ENCODE measurements at regions not wholly inside any gene's neighbourhood (a gene's known extent, or its start where the extent isn't known, plus 50 kb on each side); places are given as distances from the start of the nearest gene placed in this dataset.

- FAIRE-seq (no peak), DNase-seq (ENCODE audit: low read depth, low spot score) (no peak)
- ChIA-PET POLR2A (no interaction called here), CTCF (interaction anchor here (0.8 kb wide), 1 partner anchor 281 kb away, joined by 3 read pairs; no protein-coding TSS in a partner anchor)
- Histone ChIP-seq H3K4me2 (ENCODE audit: insufficient read depth, low read length) (no peak overlapping the region), H3K79me2 (ENCODE audit: control insufficient read depth, insufficient read depth, low read length) (no peaks in the 10 kb centered on the region), H2AFZ (ENCODE audit: low read depth, low read length) (no peak overlapping the region), H3K9ac (replicated peaks; ENCODE audit: extremely low read depth, insufficient read depth, low read length) (no peak overlapping the region), H3K36me3 (ENCODE audit: control insufficient read depth in 2 of 2, extremely low read depth in 1 of 2, insufficient read depth in 2 of 2, low read length in 2 of 2) (no peaks in the 10 kb centered on the region), H3K9me3 (replicated peaks; ENCODE audit: control insufficient read depth, insufficient read depth, low read length) (no peaks in the 10 kb centered on the region), H3K27ac (ENCODE audit: insufficient read depth, low read depth, low read length) (no peak overlapping the region), H3K4me1 (ENCODE audit: control insufficient read depth, extremely low read depth, insufficient read depth, low read length) (no peaks in the 10 kb centered on the region), H3K4me3 (replicated peaks in 1 of 3; ENCODE audit: insufficient read depth in 1 of 3, low read depth in 1 of 3, low read length in 3 of 3) (no peak overlapping the region), H4K20me1 (replicated peaks; ENCODE audit: control insufficient read depth, extremely low read depth, insufficient read depth, low read length) (no peaks in the 10 kb centered on the region), H3K27me3 (ENCODE audit: control insufficient read depth in 2 of 2, insufficient read depth in 2 of 2, low read length in 2 of 2) (peaks cover 0 to 1% of the 10 kb centered on the region in 2 experiments), H3K9me1 (replicated peaks; ENCODE audit: control insufficient read depth, extremely low read depth, insufficient read depth, low read length) (no peaks in the 10 kb centered on the region)
- dilution Hi-C loops (cut with MboI; ENCODE audit: extremely low pct_ligation_motif_present, low sequenced_read_pairs) (no loop called here), intact Hi-C loops (cut with micrococcal nuclease) (no loop called here)
- no TSS peak for BruUV-seq (replicated peaks)
- TF ChIP-seq MYC (IDR thresholded peaks at IDR 0.05; ENCODE audit: low read depth, low read length) (no peak), POLR2A (IDR thresholded peaks at IDR 0.05; ENCODE audit: low read depth, low read length) (no peak), POLR2AphosphoS5 (IDR thresholded peaks at IDR 0.05; ENCODE audit: insufficient read depth, low read depth, low read length) (no peak), GATA2 (IDR thresholded peaks at IDR 0.05; ENCODE audit: insufficient read depth, insufficient read length, low read depth, low read length) (no peak), EZH2 (IDR thresholded peaks at IDR 0.05; ENCODE audit: borderline replicate concordance, low read depth, low read length, severe bottlenecking) (no peak), CTCF (IDR thresholded peaks at IDR 0.05; ENCODE audit: extremely low read depth in 1 of 2, insufficient read depth in 1 of 2, low read depth in 1 of 2, low read length in 2 of 2) (no peak), MAX (IDR thresholded peaks at IDR 0.05; ENCODE audit: insufficient read depth, insufficient read length) (no peak), FOS (IDR thresholded peaks at IDR 0.05; ENCODE audit: borderline replicate concordance, insufficient read depth, low read length) (no peak), JUN (IDR thresholded peaks at IDR 0.05; ENCODE audit: borderline replicate concordance, insufficient read depth, insufficient read length, low read depth) (no peak)
Observed at GRCh38 chr13:30052120-30052519, 201.7 kb upstream of the UBL3 start.
